HL-60 (cell line): ENCODE measurements at regions not wholly inside any gene's neighbourhood (a gene's known extent, or its start where the extent isn't known, plus 50 kb on each side); places are given as distances from the start of the nearest gene placed in this dataset.
"Not testable (repeated sequence)": the region's sequence is repeated elsewhere in the genome, so short reads cannot be mapped to it uniquely, and the experiment has no call there.

Experiments used
- DNase-seq, 2 experiments: peaks; one replicate each; pipeline ENCODE4 v3.0.0-alpha.2; 2010 to 2020; ENCODE audit warnings: low read depth in 1 of 2, low spot score in 1 of 2
- H3K27ac ChIP-seq: fragments of 250-450 bp; sonication (Bioruptor Pico); replicated peaks from 2 replicates; pipeline ENCODE4 v1.5.1; 2020; ENCODE audit warnings: mild to moderate bottlenecking, moderate library complexity
- H3K27me3 ChIP-seq: fragments of 250-450 bp; sonication (Bioruptor Pico); 2 replicates; pipeline ENCODE4 v1.5.1; 2021; ENCODE audit warnings: mild to moderate bottlenecking, moderate library complexity; ENCODE audit not compliant: insufficient read depth, poor library complexity, severe bottlenecking
- H3K4me3 ChIP-seq: replicated peaks from 2 replicates; pipeline ENCODE4 v1.5.1; 2011; ENCODE audit warnings: mild to moderate bottlenecking, control low read depth, low read length; ENCODE audit not compliant: insufficient read depth
- GABPA ChIP-seq: IDR thresholded peaks from 2 replicates; pipeline ENCODE4 v1.6.1; 2012; ENCODE audit warnings: low read depth
- POLR2AphosphoS5 ChIP-seq: IDR thresholded peaks from 2 replicates; pipeline ENCODE4 v1.6.1; 2012; ENCODE audit warnings: low read depth
- SPI1 ChIP-seq: IDR thresholded peaks from 2 replicates; pipeline ENCODE4 v1.6.1; 2012; ENCODE audit warnings: low read depth, mild to moderate bottlenecking, borderline replicate concordance
- TF ChIP-seq, protein P1 (sequence below): IDR thresholded peaks from 2 replicates; pipeline ENCODE4 v1.6.1; 2012; ENCODE audit warnings: low read depth; ENCODE audit not compliant: insufficient replicate concordance
- TF ChIP-seq, protein P2 (sequence below): IDR thresholded peaks from one replicate; pipeline ENCODE4 v1.5.1; 2011; ENCODE audit warnings: low read length, control low read depth, inconsistent platforms; ENCODE audit not compliant: insufficient read depth

DNA sequence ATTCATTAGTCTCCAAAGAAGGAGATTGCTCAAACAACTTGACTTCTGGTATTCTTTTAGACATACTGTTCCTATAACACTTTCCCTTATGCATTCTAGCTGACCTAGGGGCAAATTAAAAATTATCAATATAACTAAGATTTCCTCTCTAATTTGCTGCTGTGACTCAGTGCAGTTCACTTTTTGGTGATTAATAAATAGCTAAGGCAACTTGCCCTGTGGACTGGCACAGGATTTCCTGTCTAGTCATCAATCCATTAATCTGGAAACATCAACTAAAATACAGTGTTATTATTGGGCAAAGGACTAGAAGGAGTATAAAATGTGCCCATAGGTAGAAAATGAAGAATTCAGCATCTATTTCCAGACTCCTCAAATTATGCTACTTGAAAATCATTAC is 83.5 kb upstream of the SERPINE2 start:
- TF ChIP-seq POLR2AphosphoS5, result no peak
- TF ChIP-seq, protein P1, sequence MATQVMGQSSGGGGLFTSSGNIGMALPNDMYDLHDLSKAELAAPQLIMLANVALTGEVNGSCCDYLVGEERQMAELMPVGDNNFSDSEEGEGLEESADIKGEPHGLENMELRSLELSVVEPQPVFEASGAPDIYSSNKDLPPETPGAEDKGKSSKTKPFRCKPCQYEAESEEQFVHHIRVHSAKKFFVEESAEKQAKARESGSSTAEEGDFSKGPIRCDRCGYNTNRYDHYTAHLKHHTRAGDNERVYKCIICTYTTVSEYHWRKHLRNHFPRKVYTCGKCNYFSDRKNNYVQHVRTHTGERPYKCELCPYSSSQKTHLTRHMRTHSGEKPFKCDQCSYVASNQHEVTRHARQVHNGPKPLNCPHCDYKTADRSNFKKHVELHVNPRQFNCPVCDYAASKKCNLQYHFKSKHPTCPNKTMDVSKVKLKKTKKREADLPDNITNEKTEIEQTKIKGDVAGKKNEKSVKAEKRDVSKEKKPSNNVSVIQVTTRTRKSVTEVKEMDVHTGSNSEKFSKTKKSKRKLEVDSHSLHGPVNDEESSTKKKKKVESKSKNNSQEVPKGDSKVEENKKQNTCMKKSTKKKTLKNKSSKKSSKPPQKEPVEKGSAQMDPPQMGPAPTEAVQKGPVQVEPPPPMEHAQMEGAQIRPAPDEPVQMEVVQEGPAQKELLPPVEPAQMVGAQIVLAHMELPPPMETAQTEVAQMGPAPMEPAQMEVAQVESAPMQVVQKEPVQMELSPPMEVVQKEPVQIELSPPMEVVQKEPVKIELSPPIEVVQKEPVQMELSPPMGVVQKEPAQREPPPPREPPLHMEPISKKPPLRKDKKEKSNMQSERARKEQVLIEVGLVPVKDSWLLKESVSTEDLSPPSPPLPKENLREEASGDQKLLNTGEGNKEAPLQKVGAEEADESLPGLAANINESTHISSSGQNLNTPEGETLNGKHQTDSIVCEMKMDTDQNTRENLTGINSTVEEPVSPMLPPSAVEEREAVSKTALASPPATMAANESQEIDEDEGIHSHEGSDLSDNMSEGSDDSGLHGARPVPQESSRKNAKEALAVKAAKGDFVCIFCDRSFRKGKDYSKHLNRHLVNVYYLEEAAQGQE, result no peak
- no peak for TF ChIP-seq SPI1
- Histone ChIP-seq H3K4me3 (no peak overlapping the region), H3K27ac (no peak overlapping the region), H3K27me3 (peaks cover 2% of the 10 kb centered on the region)
- DNase-seq, result no peak

DNA sequence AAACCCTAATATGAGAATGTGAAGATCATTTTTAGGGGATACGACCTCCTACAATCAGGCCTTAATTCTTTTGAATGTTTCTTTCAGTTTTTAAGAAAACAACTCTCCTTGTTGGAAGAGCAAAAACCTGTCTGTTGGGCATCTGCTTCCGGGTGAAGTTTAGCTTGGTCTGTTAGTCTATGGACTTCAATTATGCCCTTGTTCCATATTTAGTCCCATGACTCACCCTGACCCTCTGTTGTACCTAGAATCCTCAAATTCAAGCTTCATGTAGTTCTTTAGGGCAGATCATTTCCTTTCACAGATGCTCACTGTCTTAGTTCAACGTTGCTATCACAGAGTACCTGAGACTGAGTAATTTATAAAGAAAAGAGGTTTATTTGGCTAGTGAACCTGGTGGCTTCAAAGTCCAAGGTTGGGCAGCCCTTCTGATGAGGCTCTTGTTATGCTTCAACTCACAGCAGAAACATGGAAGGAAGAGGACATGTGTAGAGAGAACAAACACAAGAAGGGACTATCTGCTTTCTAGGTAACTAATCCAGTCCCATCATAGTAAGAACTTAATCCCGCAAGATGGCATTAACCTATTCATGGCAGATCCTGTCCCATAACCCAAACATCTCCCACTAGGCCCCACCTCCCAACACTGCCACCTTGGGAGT is 82.5 kb upstream of the SERPINE2 start:
- DNase-seq, result no peak
- no peak for TF ChIP-seq SPI1

DNA sequence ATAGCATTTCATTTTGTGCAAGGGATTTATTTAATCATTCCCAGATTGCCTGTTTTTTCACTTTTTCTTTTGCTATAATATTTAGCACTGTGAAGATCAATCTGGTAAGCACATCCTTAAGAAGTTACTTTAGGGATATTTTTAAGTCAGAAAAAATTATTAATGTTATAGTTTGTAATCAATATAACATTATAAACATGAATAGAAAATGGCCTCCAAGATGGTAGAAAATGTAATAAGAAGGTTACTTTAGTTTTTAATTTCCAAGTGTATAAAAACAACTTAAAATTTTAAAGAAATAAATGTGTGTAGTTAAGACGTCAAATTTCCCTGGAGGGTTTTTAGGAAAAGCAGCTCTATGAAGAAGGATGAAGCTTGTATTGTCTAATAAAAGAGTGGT is 81.9 kb upstream of the SERPINE2 start:
- Histone ChIP-seq H3K4me3 (no peak overlapping the region), H3K27me3 (peaks cover 2% of the 10 kb centered on the region), H3K27ac (no peak overlapping the region)
- DNase-seq, result no peak
- no peak for TF ChIP-seq SPI1

More for the DNA sequence above, 82.5 kb upstream of the SERPINE2 start:
- Histone ChIP-seq H3K27me3 (peaks cover 2% of the 10 kb centered on the region), H3K27ac (no peak overlapping the region), H3K4me3 (no peak overlapping the region)

DNA sequence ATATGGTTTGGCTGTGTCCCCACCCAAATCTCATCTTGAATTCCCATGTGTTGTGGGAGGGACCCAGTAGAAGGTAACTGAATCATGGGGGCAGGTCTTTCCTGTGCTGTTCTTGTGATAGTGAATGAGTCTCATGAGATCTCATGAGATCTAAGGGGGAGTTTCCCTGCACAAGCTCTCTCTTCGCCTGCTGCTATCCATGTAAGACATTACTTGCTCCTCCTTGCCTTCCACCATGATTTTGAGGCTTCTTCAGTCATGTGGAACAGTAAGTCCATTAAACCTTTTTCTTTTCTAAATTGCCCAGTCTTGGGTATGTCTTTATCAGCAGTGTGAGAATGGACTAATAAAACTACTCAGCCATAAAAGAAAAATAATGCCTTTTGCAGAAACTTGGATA is 80.8 kb upstream of the SERPINE2 start:
- not testable (repeated sequence) for H3K4me3 ChIP-seq, H3K27me3 ChIP-seq, H3K27ac ChIP-seq, DNase-seq

DNA sequence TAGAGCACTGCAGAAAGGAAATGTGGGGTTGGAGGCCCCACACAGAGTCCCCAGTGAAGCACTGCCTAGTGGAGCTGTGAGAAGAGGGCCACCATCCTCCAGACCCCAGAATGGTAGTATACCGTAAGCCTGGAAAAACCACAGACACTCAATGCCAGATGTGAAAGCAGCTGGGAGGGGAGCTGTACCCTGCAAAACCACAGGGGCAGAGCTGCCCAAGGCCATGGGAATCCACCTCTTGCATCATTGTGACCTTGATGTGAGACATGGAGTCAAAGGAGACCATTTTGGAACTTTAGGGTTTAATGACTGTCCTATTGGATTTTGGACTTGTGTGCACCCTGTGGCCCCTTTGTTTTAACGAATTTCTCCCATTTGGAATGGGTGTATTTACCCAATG is 75.3 kb upstream of the SERPINE2 start:
- TF ChIP-seq GABPA, result no peak
- no peak for TF ChIP-seq SPI1
- TF ChIP-seq POLR2AphosphoS5, result no peak
- TF ChIP-seq, protein P2, sequence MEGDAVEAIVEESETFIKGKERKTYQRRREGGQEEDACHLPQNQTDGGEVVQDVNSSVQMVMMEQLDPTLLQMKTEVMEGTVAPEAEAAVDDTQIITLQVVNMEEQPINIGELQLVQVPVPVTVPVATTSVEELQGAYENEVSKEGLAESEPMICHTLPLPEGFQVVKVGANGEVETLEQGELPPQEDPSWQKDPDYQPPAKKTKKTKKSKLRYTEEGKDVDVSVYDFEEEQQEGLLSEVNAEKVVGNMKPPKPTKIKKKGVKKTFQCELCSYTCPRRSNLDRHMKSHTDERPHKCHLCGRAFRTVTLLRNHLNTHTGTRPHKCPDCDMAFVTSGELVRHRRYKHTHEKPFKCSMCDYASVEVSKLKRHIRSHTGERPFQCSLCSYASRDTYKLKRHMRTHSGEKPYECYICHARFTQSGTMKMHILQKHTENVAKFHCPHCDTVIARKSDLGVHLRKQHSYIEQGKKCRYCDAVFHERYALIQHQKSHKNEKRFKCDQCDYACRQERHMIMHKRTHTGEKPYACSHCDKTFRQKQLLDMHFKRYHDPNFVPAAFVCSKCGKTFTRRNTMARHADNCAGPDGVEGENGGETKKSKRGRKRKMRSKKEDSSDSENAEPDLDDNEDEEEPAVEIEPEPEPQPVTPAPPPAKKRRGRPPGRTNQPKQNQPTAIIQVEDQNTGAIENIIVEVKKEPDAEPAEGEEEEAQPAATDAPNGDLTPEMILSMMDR, result no peak
- TF ChIP-seq, protein P1, result no peak
- DNase-seq, result no peak
- Histone ChIP-seq H3K4me3 (no peak overlapping the region), H3K27ac (no peak overlapping the region), H3K27me3 (no peaks in the 10 kb centered on the region)

DNA sequence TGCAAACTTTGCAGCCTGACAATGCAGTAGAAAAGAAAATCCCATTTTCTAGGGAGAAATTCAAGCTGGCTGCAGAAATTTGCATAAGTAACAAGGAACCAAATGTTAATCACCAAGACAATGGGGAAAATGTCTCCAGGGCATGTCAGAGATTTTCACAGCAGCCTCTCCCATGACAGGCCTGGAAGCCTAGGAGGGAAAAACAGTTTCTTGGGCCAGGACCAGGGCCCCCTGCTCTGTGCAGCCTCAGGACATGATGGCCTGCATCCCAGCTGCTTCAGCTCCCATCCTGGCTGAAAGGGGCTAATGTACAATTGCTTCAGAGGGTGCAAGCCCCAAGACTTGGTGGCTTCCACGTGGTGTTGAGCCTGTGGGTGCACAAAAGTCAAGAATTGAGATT is 74.8 kb upstream of the SERPINE2 start:
- H3K27me3 ChIP-seq, H3K4me3 ChIP-seq, H3K27ac ChIP-seq, DNase-seq: not testable (repeated sequence)
